Thymus (tissue), 11 donors: ENCODE measurements at regions not wholly inside any gene's neighbourhood (a gene's known extent, or its start where the extent isn't known, plus 50 kb on each side); places are given as distances from the start of the nearest gene placed in this dataset.
A peak's percentile ranks its signal among the peaks of the same experiment; 100 is the strongest.
"Not testable (repeated sequence)": the region's sequence is repeated elsewhere in the genome, so short reads cannot be mapped to it uniquely, and the experiment has no call there.

Experiments used
- DNase-seq, 9 donors: peaks; one replicate each; pipeline ENCODE4 v3.0.0-alpha.2; 2013; ENCODE audit warnings: low spot score in 9 of 9, low read depth in 6 of 9, missing footprints in 1 of 9
- H3K27ac ChIP-seq, 2 donors: one replicate each; pipeline ENCODE4 v1.5.1; 2013; ENCODE audit warnings: control low read depth in 1 of 2, low read depth in 1 of 2, low read length in 1 of 2, mild to moderate bottlenecking in 1 of 2, moderate library complexity in 1 of 2
- H3K27me3 ChIP-seq, 2 donors: one replicate each; pipeline ENCODE4 v1.5.1; 2013; ENCODE audit warnings: low read length in 1 of 2; ENCODE audit not compliant: control insufficient read depth in 2 of 2, insufficient read depth in 1 of 2
- H3K36me3 ChIP-seq, 2 donors: one replicate each; pipeline ENCODE4 v1.5.1; 2013; ENCODE audit warnings: low read length in 1 of 2, mild to moderate bottlenecking in 1 of 2, moderate library complexity in 1 of 2; ENCODE audit not compliant: control insufficient read depth in 2 of 2, insufficient read depth in 2 of 2
- H3K4me1 ChIP-seq, 2 donors: one replicate each; pipeline ENCODE4 v1.5.1; 2013; ENCODE audit warnings: low read length in 2 of 2; ENCODE audit not compliant: control insufficient read depth in 2 of 2, insufficient read depth in 2 of 2
- H3K4me3 ChIP-seq, 2 donors: one replicate each; pipeline ENCODE4 v1.5.1; 2013; ENCODE audit warnings: low read length in 2 of 2, control low read depth in 1 of 2, mild to moderate bottlenecking in 1 of 2
- H3K9me3 ChIP-seq, 2 donors: one replicate each; pipeline ENCODE4 v1.5.1; 2013; ENCODE audit warnings: low read length in 1 of 2, mild to moderate bottlenecking in 1 of 2; ENCODE audit not compliant: control insufficient read depth in 2 of 2, insufficient read depth in 1 of 2
- WGBS: extraction: QIAGEN DNeasy Blood & Tissue Kit; methylation state at CpG from one replicate; pipeline ENCODE4 v1.1.7; 2013; 5-methylcytosine and 5-hydroxymethylcytosine counted together
- donor health status: healthy.

DNA sequence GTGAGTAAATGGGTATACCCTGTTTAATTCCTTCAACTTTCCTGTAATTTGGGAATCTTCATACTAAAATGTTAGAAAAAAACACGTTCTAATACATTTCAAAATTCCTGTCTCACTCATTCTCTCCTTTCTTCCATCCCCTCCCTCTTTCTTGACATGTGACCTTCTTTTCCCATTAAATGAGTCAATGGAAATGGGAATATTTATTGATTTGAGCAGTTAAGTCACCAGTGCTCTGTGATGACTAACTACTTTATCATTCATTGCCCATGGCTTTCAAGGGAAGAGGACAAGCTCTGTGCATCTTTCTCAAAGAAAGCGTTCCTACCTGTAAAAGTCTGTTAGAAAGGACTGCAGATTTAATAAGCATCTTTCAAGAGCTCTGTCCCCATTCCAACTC, 144.4 kb upstream of the MAP3K1 start:
- no peaks in the 10 kb centered on the region for H3K27me3 ChIP-seq
- no peak overlapping the region for H3K4me3 ChIP-seq
- H3K4me1 ChIP-seq, result peaks cover 14 to 35% of the 10 kb centered on the region in 2 donors
- no peaks in the 10 kb centered on the region for H3K36me3 ChIP-seq
- DNase-seq, result no peak
- WGBS, result 97% methylated on average over 2 of the region's 2 CpGs
- peaks cover 0 to 2% of the 10 kb centered on the region in 2 donors for H3K9me3 ChIP-seq
- no peak overlapping the region for H3K27ac ChIP-seq

DNA sequence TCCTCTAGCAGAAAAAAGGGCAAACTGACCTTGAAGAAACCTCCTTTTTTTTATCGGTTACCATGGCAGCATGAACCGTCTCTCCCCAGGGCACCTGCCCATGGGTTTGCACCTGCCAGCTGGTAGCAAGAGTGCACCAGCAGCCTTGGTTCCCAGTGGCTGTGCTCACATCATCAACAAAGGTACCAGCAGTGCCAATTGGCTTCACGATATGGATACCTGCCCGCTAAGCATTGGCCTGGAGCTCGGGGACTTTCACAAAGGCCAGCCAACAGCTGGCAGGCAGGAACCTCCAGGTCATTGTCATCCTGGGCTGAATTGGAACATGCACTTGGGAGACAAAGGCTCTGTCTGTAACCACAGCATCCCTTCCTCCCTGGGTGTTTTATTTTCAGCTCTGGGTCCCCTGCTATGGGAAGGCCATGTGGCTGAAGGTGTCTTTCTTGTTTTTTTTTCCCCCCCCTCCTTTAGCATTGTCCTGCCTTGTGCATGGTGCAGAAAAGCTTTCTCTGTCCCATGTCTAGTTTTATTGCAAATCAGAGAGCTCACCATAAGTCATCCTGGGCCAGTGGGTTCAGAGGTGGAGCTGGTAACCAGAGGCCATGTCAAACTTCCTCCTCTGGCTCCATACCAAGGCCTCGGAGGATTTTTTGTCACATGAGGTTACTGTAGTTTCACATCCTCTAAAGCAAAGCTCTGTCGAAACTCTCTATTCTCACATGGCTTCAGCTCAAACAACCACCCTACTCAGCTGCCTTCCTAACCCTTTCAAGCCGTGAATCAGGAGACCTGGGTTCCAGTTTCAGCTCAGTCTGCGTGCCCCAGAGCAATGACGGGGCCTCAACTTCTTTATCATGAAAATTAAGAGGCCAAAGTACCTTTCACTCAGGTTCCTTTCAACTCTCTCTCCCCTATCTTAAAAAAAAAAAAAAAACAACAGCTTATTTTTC, 145.5 kb upstream of the MAP3K1 start:
- peaks cover 14 to 35% of the 10 kb centered on the region in 2 donors for H3K4me1 ChIP-seq
- DNase-seq, result peak in 8 of 9 donors; percentile 18 to 84 (median 52)
- 46% methylated on average over 10 of the region's 10 CpGs for WGBS
- peak overlapping the region; percentile 85 to 87 for H3K27ac ChIP-seq
- no peaks in the 10 kb centered on the region for H3K36me3 ChIP-seq
- H3K4me3 ChIP-seq, result no peak overlapping the region
- no peaks in the 10 kb centered on the region for H3K27me3 ChIP-seq
- peaks cover 0 to 2% of the 10 kb centered on the region in 2 donors for H3K9me3 ChIP-seq

DNA sequence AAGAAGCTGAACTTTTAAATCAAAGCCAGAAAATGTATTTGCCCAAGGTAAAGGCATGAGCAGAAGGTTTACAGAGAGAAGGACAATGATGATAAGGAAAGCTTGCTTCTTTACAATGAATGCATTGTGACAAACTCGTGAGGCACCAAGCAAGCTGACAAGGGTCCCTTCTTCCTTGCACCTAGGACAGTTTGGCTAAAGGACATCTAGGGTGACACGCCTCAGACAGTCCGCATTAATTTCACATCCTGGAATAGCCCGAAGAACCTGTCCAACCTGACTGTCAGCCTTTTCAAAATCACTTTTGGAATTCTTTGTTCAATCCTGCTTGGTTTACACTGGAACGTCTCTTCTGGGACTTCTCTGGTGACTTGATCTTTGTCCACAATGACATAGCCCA, 146.4 kb upstream of the MAP3K1 start:
- WGBS, result 79% methylated on average over 5 of the region's 5 CpGs
- Histone ChIP-seq H3K27me3 (no peaks in the 10 kb centered on the region), H3K9me3 (peaks cover 0 to 2% of the 10 kb centered on the region in 2 donors), H3K36me3 (no peaks in the 10 kb centered on the region), H3K4me3 (no peak overlapping the region), H3K27ac (peak overlapping the region in 1 of 2 donors; percentile 87), H3K4me1 (peaks cover 14 to 35% of the 10 kb centered on the region in 2 donors)
- DNase-seq, result no peak

DNA sequence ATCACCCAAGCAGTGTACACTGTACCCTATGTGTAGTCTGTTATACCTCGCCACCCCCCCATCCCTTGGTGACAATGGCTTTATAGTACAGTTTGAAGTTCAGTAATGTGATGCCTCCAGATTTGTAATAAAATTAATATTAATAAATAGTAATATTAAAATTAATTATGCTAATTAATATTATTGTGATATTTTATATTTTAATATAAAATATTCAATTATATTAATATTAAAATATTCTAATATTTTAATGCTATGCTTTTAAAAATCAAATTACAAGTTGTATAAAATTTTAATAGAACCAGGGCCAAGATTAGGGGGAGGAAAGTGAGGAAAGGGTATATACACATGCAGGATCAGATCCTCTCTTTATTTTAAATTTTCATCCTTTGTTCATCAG, 147.7 kb upstream of the MAP3K1 start:
- no peak for DNase-seq
- WGBS, result 100% methylated on average over 1 of the region's 1 CpG
- no peaks in the 10 kb centered on the region for H3K36me3 ChIP-seq

DNA sequence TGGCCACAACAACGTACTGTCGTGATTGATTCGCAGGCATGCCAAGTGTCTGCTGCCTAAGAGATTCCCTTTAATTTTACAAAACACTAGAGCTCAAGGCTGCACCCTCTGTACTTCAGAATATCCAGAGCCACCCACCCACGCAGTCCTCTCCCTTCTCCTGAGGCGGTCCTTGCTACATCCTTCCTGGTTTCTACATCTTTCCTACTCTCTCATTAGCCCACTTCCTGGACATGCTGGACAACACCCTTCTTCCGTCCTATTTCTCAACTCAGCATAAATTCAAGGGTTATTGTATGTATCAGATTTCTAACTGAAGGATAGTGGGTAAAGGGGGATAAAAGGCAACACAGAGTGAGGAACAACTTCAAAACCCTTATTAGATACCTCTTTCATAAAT, 148.4 kb upstream of the MAP3K1 start:
- WGBS, result 97% methylated on average over 6 of the region's 6 CpGs
- Histone ChIP-seq H3K36me3 (no peaks in the 10 kb centered on the region), H3K4me3 (no peak overlapping the region), H3K9me3 (no peaks in the 10 kb centered on the region), H3K27ac (no peak overlapping the region), H3K4me1 (peaks cover 14 to 26% of the 10 kb centered on the region in 2 donors), H3K27me3 (no peaks in the 10 kb centered on the region)
- no peak for DNase-seq

More for the DNA sequence above, 147.7 kb upstream of the MAP3K1 start:
- Histone ChIP-seq H3K4me1 (peaks cover 14 to 26% of the 10 kb centered on the region in 2 donors), H3K27ac (no peak overlapping the region), H3K4me3 (no peak overlapping the region), H3K9me3 (no peaks in the 10 kb centered on the region), H3K27me3 (no peaks in the 10 kb centered on the region)

DNA sequence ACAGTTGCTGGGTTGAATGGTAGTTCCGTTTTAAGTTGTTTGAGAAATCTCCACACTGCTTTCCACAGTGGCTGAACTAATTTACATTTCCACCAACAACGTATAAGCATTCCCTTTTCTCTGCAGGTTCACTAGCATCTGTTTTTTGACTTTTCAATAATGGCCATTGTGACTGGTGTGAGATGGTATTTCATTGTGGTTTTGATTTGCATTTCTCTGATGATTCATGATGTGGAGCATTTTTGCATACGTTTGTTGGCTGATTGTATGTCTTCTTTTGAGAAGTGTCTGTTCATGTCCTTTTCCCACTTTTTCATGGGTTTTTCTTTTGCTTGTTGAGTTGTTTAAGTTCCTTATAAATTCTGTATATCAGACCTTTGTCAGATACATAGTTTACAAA, 150.2 kb upstream of the MAP3K1 start:
- not testable (repeated sequence) for DNase-seq, H3K4me3 ChIP-seq, H3K36me3 ChIP-seq, H3K27me3 ChIP-seq, H3K27ac ChIP-seq, H3K9me3 ChIP-seq
- H3K4me1 ChIP-seq, result peaks cover 10 to 13% of the 10 kb centered on the region in 2 donors
- 96% methylated on average over 3 of the region's 3 CpGs for WGBS

DNA sequence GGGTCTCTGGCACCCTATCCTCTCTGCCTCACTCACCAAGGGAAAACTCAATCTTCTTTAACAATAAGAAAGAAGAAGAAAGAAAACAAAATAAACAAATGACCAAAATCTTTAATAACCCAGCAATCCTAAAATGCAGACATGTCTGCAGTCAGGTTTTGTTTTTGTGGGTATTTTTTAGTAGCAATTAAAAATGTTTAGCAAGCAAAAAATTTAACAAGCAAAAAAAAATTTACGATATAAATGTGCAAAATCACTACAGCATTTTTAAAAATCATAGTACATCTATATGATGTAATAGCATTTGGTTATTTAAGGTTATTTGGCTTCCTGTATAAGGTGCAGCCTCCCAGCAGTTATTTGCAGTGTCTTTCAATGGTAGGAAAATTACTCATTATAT, 151.3 kb upstream of the MAP3K1 start:
- DNase-seq, result no peak
- no peaks in the 10 kb centered on the region for H3K27me3 ChIP-seq
- no peak overlapping the region for H3K27ac ChIP-seq
- H3K36me3 ChIP-seq, result no peaks in the 10 kb centered on the region
- H3K4me3 ChIP-seq, result no peak overlapping the region
- H3K9me3 ChIP-seq, result no peaks in the 10 kb centered on the region
- H3K4me1 ChIP-seq, result peaks cover 0 to 2% of the 10 kb centered on the region in 2 donors
- WGBS, result 99% methylated on average over 1 of the region's 1 CpG

DNA sequence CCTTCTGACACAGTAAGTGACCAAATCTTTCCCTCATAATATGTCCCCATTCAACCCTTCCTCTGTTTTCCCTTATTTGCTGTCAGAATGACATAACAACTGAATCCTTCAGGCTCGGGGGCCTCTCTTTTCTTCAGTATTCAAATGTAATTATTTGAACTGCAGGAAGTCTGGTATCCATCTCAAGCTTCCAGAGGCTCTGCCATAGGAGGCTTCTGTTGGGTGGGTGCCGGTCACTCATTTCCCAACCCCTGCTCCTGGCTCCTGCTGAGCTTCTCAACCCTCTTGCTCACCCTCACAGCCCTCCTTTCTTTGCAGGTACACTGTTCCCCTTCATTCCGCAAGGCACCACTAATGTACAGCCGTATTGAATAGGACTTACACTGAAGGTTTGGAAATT, 151.8 kb upstream of the MAP3K1 start:
- Histone ChIP-seq H3K4me1 (no peaks in the 10 kb centered on the region), H3K27me3 (no peaks in the 10 kb centered on the region)

DNA sequence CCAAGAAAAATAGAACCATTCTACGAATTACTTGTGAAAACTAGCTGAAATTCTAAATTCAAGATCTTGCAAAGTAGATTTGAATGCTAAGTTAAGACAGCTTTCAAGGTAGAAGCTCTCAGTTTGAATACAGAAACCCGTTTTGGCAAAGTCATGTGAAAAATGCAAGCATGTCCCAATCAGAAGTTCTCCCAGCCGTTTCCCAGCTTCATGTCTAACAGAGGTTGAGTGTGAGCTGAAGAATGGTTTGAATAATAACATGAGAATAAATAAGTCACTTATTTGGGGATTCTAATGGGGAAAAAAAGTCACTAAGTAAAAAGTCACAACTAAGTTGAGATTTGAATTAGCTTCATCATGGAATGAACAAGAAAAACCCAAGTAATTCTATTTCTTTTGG, 152.5 kb upstream of the MAP3K1 start:
- Histone ChIP-seq H3K36me3 (no peaks in the 10 kb centered on the region), H3K9me3 (no peaks in the 10 kb centered on the region), H3K4me3 (no peak overlapping the region), H3K27me3 (no peaks in the 10 kb centered on the region), H3K27ac (no peak overlapping the region), H3K4me1 (no peaks in the 10 kb centered on the region)
- WGBS, result 91% methylated on average over 3 of the region's 3 CpGs
- DNase-seq, result no peak

More for the DNA sequence above, 151.8 kb upstream of the MAP3K1 start:
- DNase-seq, result no peak
- Histone ChIP-seq H3K9me3 (no peaks in the 10 kb centered on the region), H3K27ac (no peak overlapping the region), H3K36me3 (no peaks in the 10 kb centered on the region), H3K4me3 (no peak overlapping the region)
- 98% methylated on average over 4 of the region's 4 CpGs for WGBS
